ENCODE measurements at regions not wholly inside any gene's neighbourhood (a gene's known extent, or its start where the extent isn't known, plus 50 kb on each side); places are given as distances from the start of the nearest gene placed in this dataset.

DNA sequence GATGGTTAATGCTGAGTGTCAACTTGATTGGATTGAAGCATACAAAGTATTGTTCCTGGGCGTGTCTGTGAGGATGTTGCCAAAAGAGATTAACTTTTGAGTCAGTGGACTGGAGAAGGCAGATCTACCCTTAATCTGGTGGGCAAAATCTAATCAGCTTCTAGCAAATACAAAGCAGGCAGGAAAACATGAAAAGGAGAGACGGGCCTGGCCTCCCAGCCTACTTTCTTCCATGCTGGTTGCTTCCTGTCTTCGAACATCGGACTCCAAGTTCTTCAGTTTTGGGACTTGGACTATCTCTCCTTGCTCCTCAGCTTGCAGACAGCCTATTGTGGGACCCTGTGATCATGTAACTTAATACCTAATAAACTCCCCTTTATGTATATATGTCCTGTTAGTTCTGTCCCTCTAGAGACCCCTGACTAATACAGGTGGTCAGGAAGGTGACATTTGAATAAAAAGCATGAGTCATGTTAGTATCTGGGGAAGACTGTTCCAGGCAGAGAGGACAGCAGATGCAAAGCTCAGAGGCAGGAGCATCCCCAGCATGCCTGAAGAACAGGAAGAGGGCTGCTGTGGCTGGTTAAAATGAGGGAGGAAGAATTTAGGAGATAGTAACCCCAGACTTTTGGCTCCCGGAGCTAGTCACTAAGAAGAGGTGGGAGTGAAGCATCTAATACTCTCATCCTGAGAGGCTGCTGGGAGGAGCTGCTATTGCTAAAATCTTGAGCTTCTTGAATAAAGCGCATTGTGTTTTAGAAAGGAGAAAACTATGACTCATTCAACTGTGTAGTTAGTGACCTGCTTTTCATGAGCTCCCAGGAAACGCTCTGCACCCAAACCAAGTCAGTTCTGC, 207.4 kb upstream of the HES1 start:
- H3K9me3 ChIP-seq: peaks cover 10% of the 10 kb centered on the region
- no peak overlapping the region for H3K4me3 ChIP-seq
- no peaks in the 10 kb centered on the region for H3K27me3 ChIP-seq
- H4K20me1 ChIP-seq: no peaks in the 10 kb centered on the region
- no peaks in the 10 kb centered on the region for H3K4me1 ChIP-seq
- H3K27ac ChIP-seq: no peak overlapping the region
- H3K9ac ChIP-seq: no peak overlapping the region
- no peaks in the 10 kb centered on the region for H3K36me3 ChIP-seq
- no peak overlapping the region for H3K4me2 ChIP-seq
- TF ChIP-seq Cebpa-rat (IDR thresholded peaks at IDR 0.05): no peak

GRCh38 chr3:193929373-193929772, 206.6 kb upstream of the HES1 start:
- Histone ChIP-seq H3K36me3 (no peaks in the 10 kb centered on the region), H3K9ac (no peak overlapping the region), H3K27me3 (no peaks in the 10 kb centered on the region), H3K9me3 (peaks cover 3% of the 10 kb centered on the region), H4K20me1 (no peaks in the 10 kb centered on the region), H3K4me1 (no peaks in the 10 kb centered on the region), H3K4me2 (no peak overlapping the region), H3K27ac (no peak overlapping the region), H3K4me3 (no peak overlapping the region)
- no peak for TF ChIP-seq Cebpa-rat (IDR thresholded peaks at IDR 0.05)

GRCh38 chr3:193929921-193930646, 205.9 kb upstream of the HES1 start:
- Histone ChIP-seq H3K4me3 (no peak overlapping the region), H3K9ac (no peak overlapping the region), H3K27me3 (no peaks in the 10 kb centered on the region), H3K9me3 (no peaks in the 10 kb centered on the region), H3K27ac (no peak overlapping the region), H3K4me1 (no peaks in the 10 kb centered on the region), H3K36me3 (no peaks in the 10 kb centered on the region), H4K20me1 (no peaks in the 10 kb centered on the region), H3K4me2 (no peak overlapping the region)
- no peak for TF ChIP-seq Cebpa-rat (IDR thresholded peaks at IDR 0.05)

- no peaks in the 10 kb centered on the region for H3K27me3 ChIP-seq
- no peak overlapping the region for H3K4me3 ChIP-seq
- H3K9ac ChIP-seq: no peak overlapping the region
- H3K4me2 ChIP-seq: no peak overlapping the region
- H3K4me1 ChIP-seq: no peaks in the 10 kb centered on the region
- TF ChIP-seq Cebpa-rat (IDR thresholded peaks at IDR 0.05): no peak
- no peak overlapping the region for H3K27ac ChIP-seq
- no peaks in the 10 kb centered on the region for H3K9me3 ChIP-seq
- no peaks in the 10 kb centered on the region for H3K36me3 ChIP-seq
- H4K20me1 ChIP-seq: no peaks in the 10 kb centered on the region
These were observed 203.8 kb upstream of the HES1 start for GRCh38 chr3:193932136-193932535.

DNA sequence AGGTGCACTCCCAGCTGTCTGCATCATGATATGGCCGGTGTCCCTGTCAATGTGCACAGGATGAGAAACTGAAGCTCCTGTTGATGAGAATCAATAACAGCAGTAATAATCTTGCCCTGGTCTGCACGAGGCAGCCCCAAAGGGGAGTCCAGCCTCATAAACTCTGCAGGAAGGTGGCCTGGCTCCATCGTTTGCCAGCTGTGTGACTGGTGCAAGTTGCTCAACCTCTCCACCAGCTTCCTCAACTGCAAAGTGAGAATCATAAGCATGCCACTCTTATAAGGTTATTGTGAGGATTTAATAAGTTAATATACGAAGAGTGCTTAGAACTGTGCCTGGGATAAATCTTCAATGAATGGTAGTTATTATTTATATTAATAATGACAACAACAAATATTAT, 203.4 kb upstream of the HES1 start:
- H3K9me3 ChIP-seq: no peaks in the 10 kb centered on the region
- H3K4me1 ChIP-seq: no peaks in the 10 kb centered on the region
- no peak overlapping the region for H3K27ac ChIP-seq
- H4K20me1 ChIP-seq: no peaks in the 10 kb centered on the region
- no peak for TF ChIP-seq Cebpa-rat (IDR thresholded peaks at IDR 0.05)
- no peak overlapping the region for H3K4me2 ChIP-seq
- no peaks in the 10 kb centered on the region for H3K27me3 ChIP-seq
- no peak overlapping the region for H3K9ac ChIP-seq
- H3K4me3 ChIP-seq: no peak overlapping the region
- H3K36me3 ChIP-seq: no peaks in the 10 kb centered on the region

DNA sequence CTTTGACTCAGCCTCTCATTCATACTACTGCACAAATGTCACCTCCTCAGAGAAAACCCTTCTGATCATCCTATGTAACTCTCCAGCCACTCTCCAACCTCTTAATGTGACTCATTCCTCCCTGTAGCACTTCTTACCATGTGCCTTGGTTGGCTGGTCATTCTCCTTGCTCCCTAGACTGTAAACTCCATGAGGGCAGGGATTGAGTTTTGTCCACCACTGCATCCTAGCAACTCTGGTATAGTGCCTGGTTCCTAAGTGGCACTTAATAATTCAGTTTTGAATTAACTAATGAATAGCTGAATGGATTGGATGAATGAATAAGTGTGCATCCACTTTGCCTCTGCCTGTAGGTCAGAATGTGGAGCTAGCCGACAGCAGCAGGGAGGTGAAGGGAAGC, 202.5 kb upstream of the HES1 start:
- no peak for TF ChIP-seq Cebpa-rat (IDR thresholded peaks at IDR 0.05)
- H3K4me3 ChIP-seq: no peak overlapping the region
- H3K27ac ChIP-seq: no peak overlapping the region
- H4K20me1 ChIP-seq: no peaks in the 10 kb centered on the region
- no peaks in the 10 kb centered on the region for H3K9me3 ChIP-seq
- no peaks in the 10 kb centered on the region for H3K4me1 ChIP-seq
- H3K27me3 ChIP-seq: no peaks in the 10 kb centered on the region
- H3K36me3 ChIP-seq: no peaks in the 10 kb centered on the region
- no peak overlapping the region for H3K4me2 ChIP-seq
- H3K9ac ChIP-seq: no peak overlapping the region

DNA sequence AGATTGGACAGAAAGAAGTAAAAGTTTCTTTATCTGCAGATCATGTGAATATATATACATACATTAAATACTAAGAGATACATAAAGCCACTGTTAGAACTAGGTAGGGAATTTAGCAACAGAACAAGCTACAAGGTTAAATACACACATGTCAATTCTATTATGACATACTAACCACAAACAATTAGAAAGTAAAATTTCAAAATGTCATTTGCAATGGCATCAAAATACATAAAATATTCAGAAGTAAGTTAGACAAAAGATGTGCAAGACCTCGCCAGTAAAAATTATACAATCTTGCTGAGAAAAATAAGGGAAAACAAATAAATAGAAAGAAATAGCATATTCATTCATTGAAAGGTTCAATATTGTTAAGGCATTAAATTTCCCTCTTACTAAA, 200.0 kb upstream of the HES1 start:
- TF ChIP-seq Cebpa-rat (IDR thresholded peaks at IDR 0.05): no peak
- no peak overlapping the region for H3K27ac ChIP-seq
- H4K20me1 ChIP-seq: no peaks in the 10 kb centered on the region
- H3K27me3 ChIP-seq: no peaks in the 10 kb centered on the region
- H3K9me3 ChIP-seq: no peaks in the 10 kb centered on the region
- no peak overlapping the region for H3K9ac ChIP-seq
- H3K36me3 ChIP-seq: no peaks in the 10 kb centered on the region
- H3K4me3 ChIP-seq: no peak overlapping the region
- H3K4me1 ChIP-seq: no peaks in the 10 kb centered on the region
- no peak overlapping the region for H3K4me2 ChIP-seq

DNA sequence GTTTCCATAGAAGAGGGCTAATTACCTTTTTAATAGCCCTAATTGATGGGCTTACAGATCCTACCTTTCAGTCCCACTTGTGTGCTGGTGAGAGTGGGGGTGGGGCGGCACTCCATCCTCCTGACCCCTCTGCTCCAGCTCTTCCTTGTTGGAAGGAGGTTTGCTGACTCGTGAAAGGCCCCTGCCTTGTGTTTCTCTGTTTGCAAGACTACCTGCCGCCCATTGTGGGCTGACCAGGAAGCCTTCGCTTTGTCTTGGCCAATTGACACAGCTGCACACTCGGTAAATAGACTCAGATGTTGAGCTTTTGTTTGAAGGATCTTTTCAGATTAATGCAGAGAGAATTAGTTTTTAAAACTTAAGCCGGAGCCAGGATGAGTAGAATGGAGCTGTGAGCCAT, 197.3 kb upstream of the HES1 start:
- no peak for TF ChIP-seq Cebpa-rat (IDR thresholded peaks at IDR 0.05)
- Histone ChIP-seq H4K20me1 (no peaks in the 10 kb centered on the region), H3K27ac (no peak overlapping the region), H3K4me3 (no peak overlapping the region), H3K9ac (no peak overlapping the region), H3K27me3 (no peaks in the 10 kb centered on the region), H3K4me2 (no peak overlapping the region), H3K36me3 (no peaks in the 10 kb centered on the region), H3K4me1 (no peaks in the 10 kb centered on the region), H3K9me3 (no peaks in the 10 kb centered on the region)

DNA sequence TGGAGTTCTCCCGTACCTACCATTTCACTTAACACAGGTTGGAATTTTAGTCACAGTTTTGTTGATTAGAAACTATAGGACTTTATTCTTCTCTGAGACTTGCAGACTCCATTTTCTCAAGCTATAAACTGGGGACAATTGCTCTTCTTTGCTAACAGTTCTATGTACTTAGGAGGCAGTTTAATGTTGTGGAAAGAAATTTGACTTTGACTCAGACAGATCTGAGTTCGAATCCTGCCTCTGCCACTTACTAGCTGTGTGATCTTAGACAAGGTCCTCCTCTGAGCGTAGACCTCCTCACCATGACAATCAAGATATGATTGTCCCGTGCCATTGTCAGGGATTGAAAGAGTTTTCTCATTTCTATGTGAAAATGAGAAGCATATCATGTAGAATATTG, 196.4 kb upstream of the HES1 start:
- Histone ChIP-seq H3K9ac (no peak overlapping the region), H3K4me2 (no peak overlapping the region), H3K36me3 (no peaks in the 10 kb centered on the region), H3K9me3 (no peaks in the 10 kb centered on the region), H3K27me3 (no peaks in the 10 kb centered on the region), H3K27ac (no peak overlapping the region), H3K4me1 (no peaks in the 10 kb centered on the region), H4K20me1 (no peaks in the 10 kb centered on the region), H3K4me3 (no peak overlapping the region)
- no peak for TF ChIP-seq Cebpa-rat (IDR thresholded peaks at IDR 0.05)

- no peaks in the 10 kb centered on the region for H3K4me1 ChIP-seq
- no peak overlapping the region for H3K4me2 ChIP-seq
- H3K36me3 ChIP-seq: no peaks in the 10 kb centered on the region
- H3K9ac ChIP-seq: no peak overlapping the region
- TF ChIP-seq Cebpa-rat (IDR thresholded peaks at IDR 0.05): no peak
- no peaks in the 10 kb centered on the region for H3K9me3 ChIP-seq
- H3K4me3 ChIP-seq: no peak overlapping the region
- H3K27me3 ChIP-seq: no peaks in the 10 kb centered on the region
- no peaks in the 10 kb centered on the region for H4K20me1 ChIP-seq
- no peak overlapping the region for H3K27ac ChIP-seq
These were observed 195.4 kb upstream of the HES1 start for GRCh38 chr3:193940526-193940925.

Measured in BLaER1 (cell line).